GM10266 (cell line): ENCODE measurements at regions not wholly inside any gene's neighbourhood (a gene's known extent, or its start where the extent isn't known, plus 50 kb on each side); places are given as distances from the start of the nearest gene placed in this dataset.

Experiments used
- DNase-seq: peaks from one replicate; pipeline ENCODE4 v3.0.0; 2012; ENCODE audit errors: extremely low spot score
- TF ChIP-seq, protein P1 (sequence below): IDR thresholded peaks from 2 replicates; pipeline ENCODE4 v1.5.1; 2012; ENCODE audit warnings: mild to moderate bottlenecking, low read depth; ENCODE audit not compliant: control insufficient read depth, insufficient read depth; ENCODE audit errors: missing control alignments

DNA sequence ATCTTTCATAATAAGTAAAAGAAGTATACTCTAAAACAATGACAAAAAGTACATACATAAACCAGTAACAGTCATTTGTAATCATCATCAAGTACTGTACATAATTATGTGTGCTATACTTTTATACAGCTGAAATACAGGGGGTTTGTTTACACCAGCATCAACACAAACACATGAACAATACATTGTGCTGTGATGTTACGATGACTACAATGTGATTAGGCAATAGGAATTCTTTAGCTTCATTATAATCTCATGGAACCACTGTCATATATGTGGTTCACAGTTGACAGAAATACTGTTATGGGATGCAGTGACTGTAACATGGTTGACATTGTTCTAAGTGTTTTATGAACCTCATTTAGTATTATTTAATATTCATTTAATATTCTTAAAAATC lies 914.4 kb upstream of the TENM4 start:
- TF ChIP-seq, protein P1, sequence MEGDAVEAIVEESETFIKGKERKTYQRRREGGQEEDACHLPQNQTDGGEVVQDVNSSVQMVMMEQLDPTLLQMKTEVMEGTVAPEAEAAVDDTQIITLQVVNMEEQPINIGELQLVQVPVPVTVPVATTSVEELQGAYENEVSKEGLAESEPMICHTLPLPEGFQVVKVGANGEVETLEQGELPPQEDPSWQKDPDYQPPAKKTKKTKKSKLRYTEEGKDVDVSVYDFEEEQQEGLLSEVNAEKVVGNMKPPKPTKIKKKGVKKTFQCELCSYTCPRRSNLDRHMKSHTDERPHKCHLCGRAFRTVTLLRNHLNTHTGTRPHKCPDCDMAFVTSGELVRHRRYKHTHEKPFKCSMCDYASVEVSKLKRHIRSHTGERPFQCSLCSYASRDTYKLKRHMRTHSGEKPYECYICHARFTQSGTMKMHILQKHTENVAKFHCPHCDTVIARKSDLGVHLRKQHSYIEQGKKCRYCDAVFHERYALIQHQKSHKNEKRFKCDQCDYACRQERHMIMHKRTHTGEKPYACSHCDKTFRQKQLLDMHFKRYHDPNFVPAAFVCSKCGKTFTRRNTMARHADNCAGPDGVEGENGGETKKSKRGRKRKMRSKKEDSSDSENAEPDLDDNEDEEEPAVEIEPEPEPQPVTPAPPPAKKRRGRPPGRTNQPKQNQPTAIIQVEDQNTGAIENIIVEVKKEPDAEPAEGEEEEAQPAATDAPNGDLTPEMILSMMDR, result no peak

DNA sequence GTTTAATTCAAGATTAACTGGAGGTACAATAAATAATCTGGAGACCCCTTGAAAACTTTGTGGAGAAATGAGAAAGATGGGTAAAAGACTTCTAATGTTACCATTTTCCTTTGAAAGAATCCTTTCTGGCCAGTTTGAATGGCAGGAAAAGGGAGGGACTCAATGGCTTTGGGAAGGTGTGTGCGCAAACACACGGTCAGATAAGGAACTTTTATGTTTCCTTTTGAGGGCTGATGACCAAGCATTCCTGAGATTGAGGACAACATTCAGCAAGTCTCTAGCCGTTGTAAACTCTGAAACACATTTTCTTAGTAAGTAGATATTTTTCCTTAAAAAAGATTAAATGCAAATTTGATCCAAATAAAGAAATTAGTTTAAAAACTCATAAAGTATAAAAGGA lies 909.7 kb upstream of the TENM4 start:
- TF ChIP-seq, protein P1, result no peak
- DNase-seq, result no peak

More for the DNA sequence above, 914.4 kb upstream of the TENM4 start:
- DNase-seq, result no peak

DNA sequence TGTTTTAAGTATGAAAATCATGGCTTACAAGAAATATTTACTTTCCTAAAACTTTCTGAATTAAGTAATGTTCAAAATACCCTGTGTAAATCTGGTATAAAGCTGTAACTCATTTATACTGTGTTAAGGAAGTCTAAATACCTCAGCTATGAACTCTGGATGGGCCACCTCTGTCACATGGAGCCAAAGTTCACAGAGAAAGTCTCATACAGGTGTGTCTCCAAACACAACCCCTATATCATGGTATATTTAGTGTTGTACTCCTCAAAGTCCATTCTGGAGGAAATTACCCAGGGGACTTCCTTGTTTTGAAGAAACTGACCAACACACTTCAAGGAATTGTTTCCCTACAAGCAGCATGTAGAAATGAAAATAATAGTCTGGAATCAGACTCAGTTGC lies 909.2 kb upstream of the TENM4 start:
- DNase-seq, result no peak
- TF ChIP-seq, protein P1, result no peak

DNA sequence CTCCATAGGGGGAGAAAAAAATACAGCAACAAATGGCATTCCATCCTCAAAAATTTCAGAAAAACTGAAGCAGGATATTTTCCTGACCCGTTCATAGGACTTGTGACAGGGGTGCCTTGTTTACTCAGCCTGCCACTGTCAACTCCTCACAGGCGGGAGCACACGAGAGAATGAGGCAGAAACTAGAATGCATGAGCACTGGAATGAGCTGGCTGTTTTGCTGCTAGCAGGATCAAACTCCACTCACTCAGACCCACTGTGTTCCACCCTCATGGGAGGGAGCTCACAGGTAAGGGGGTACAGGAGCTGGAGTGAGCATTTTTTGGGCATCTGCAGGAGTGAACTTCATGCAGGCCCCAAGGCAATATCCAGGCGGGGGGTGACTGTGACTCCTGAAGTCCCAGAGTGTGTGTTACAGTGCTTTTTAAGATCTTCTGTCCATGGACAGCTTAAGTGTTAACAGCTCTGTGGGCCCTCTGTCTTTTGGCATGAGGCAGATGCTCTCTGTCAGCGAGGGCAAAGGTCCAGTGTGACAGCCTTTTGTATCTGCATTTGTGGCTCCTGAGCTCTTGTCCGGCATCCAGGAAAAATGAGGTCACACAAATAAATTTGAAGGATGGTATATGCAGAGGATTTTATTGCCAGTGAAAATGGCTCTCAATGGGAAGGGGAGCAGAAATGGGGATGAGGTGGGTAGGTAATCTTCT lies 905.7 kb upstream of the TENM4 start:
- TF ChIP-seq, protein P1, result no peak
- no peak for DNase-seq

DNA sequence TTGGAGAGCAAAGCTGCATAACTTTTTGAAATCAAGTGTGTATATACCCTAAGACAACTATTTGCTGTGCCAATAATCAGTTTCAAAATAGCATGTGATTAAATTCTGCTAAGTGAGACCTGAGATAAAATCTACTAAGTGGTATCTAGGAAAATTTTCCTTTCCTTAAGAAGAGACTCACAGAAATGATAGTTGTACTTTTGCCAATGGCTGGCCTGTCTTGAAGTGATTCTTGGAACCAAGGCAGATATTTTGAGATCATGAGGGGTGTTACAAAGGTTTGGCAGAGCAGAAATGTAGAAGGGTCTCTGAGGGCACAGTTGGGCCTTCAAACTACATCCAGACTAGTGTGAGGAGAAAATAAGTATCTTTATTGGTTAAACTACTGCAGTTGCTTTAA lies 902.6 kb upstream of the TENM4 start:
- TF ChIP-seq, protein P1, result no peak
- DNase-seq, result no peak

DNA sequence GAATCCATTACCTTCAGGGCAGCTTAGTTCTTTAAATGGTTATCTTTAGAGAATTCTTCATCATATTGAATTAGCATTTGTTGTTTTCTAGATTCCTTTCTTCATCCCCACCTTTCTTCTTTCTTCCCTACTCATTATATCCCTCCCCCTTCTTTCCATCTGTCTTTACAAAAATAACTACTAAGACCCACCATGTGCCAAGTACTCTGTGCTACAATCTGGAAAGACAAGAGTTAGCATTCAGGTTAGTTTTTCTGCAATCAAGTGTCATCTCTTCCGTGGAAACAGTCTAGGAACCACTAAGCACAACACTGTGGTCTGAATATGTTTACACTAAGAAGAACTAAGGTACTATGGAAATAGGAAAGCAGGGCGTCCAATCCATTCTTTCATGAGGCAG lies 897.4 kb upstream of the TENM4 start:
- DNase-seq, result no peak
- TF ChIP-seq, protein P1, result no peak

DNA sequence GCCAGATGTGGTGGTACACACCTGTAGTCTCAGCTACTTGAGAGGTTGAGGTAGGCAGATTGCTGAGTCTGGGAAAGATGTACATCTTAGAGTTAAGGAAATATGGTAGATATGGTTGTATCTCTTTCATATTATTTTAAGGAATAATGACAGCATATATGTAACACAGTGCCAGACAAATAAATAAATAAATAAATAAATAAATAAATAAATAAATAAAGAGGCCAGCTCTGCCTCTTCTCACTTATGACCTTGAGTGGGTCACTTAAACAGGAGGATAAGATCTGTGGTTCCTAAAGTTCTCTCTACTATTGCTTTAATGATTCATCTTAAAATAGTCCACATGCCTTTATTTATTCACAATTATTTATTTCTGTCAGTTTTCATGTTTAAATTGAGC lies 890.9 kb upstream of the TENM4 start:
- TF ChIP-seq, protein P1, result no peak
- DNase-seq, result no peak
